ENCODE measurements at regions not wholly inside any gene's neighbourhood (a gene's known extent, or its start where the extent isn't known, plus 50 kb on each side); places are given as distances from the start of the nearest gene placed in this dataset.

DNA sequence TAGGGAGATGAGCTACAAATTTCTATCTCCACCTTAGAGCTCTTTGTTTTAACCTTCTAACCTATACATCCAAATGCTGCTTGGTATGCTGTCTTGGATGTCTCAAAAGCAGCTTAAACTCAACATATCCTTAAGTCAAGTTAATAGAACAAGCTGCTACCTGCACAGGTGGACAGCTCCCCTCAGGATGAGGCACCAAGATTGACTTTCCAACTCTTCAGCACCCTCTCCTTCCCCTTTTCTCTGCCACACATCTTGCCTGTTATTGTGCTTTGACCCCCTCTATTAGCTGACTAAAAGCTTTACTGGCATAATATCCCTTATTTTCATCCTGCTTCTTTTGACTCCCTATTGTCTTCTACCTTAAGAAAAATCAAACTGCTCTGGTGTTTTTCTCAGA lies 448.1 kb upstream of the MEX3C start:
- TF ChIP-seq, protein P1, sequence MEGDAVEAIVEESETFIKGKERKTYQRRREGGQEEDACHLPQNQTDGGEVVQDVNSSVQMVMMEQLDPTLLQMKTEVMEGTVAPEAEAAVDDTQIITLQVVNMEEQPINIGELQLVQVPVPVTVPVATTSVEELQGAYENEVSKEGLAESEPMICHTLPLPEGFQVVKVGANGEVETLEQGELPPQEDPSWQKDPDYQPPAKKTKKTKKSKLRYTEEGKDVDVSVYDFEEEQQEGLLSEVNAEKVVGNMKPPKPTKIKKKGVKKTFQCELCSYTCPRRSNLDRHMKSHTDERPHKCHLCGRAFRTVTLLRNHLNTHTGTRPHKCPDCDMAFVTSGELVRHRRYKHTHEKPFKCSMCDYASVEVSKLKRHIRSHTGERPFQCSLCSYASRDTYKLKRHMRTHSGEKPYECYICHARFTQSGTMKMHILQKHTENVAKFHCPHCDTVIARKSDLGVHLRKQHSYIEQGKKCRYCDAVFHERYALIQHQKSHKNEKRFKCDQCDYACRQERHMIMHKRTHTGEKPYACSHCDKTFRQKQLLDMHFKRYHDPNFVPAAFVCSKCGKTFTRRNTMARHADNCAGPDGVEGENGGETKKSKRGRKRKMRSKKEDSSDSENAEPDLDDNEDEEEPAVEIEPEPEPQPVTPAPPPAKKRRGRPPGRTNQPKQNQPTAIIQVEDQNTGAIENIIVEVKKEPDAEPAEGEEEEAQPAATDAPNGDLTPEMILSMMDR (conservative IDR thresholded peaks at IDR 0.05 in 1 of 2, IDR thresholded peaks at IDR 0.05 in 1 of 2; ENCODE audit: low read depth in 1 of 2, low read length in 2 of 2), result no peak
- TF ChIP-seq EZH2 (IDR thresholded peaks at IDR 0.05; ENCODE audit: low read length, missing control alignments), result no peak

All from fibroblast of lung (primary cell).